K562 (cell line): ENCODE measurements at regions not wholly inside any gene's neighbourhood (a gene's known extent, or its start where the extent isn't known, plus 50 kb on each side); places are given as distances from the start of the nearest gene placed in this dataset.

ENCODE experiments used
- ATAC-seq: fragments of 200-7000 bp; cut with Tn5 transposase; 3 replicates; pipeline ENCODE4 v1.9.1; 2020; ENCODE audit warnings: moderate library complexity
- BruUV-seq: library from RNA; stranded (reverse); fragments of 400-500 nt; replicated peaks from 2 replicates; lab custom pipeline; 2021; lab: Mats Ljungman, UMichigan
- CTCF ChIA-PET: fragments of 300-600 bp; formaldehyde crosslinking; extraction: SDS; loops from one replicate; lab custom pipeline; 2021; ENCODE audit warnings: low intra/inter-chr PET ratio; lab: Yijun Ruan, JAX
- POLR2A ChIA-PET: fragments of 300-600, 350-650 bp; sonication (Branson Sonifier 250); formaldehyde crosslinking; extraction: SDS; loops from one replicate; lab custom pipeline; 2021; ENCODE audit warnings: antibody characterized with exemption, inconsistent platforms; lab: Yijun Ruan, JAX
- DNase-seq, 4 experiments: peaks; one replicate each; pipeline versions ENCODE4 v3.0.0 to v3.0.0-alpha.2; 2011 to 2018; ENCODE audit warnings: low spot score in 3 of 4, mixed read lengths in 3 of 4; ENCODE audit errors: extremely low read depth in 1 of 4
- FAIRE-seq: peaks from 2 replicates; lab custom pipeline; 2011; peaks lifted over from hg19 to GRCh38; lab: Jason Lieb, UNC
- H2AFZ ChIP-seq: 2 replicates; pipeline ENCODE4 v1.6.0; 2011; ENCODE audit warnings: low read depth, low read length, control low read depth, inconsistent platforms
- H3K27ac ChIP-seq: fragments of 200-600 bp; 3 replicates; pipeline ENCODE4 v1.8.0; 2011; ENCODE audit warnings: low read depth, mild to moderate bottlenecking, control low read depth, inconsistent platforms, low read length, moderate library complexity, mixed read lengths; ENCODE audit errors: extremely low read depth
- H3K27me3 ChIP-seq, 2 experiments: fragments of 300-600 bp in 1 of 2; 2 replicates in 1 of 2; 3 replicates in 1 of 2; pipeline versions ENCODE4 v1.6.0 to v1.8.0; 2011; ENCODE audit warnings: inconsistent platforms in 2 of 2, low read length in 2 of 2, mild to moderate bottlenecking in 1 of 2, mixed read lengths in 1 of 2, moderate library complexity in 1 of 2; ENCODE audit not compliant: control insufficient read depth in 2 of 2, insufficient read depth in 2 of 2
- H3K36me3 ChIP-seq: fragments of 300-600 bp; 3 replicates; pipeline ENCODE4 v1.8.0; 2011; ENCODE audit warnings: mild to moderate bottlenecking, low read length, inconsistent platforms; ENCODE audit not compliant: control insufficient read depth, insufficient read depth
- H3K4me1 ChIP-seq, 2 experiments: fragments of 200-600 bp in 1 of 2; replicated peaks in 1 of 2; 2 replicates in 1 of 2; 3 replicates in 1 of 2; pipeline versions ENCODE4 v1.5.1 to v1.8.0; 2011; ENCODE audit warnings: inconsistent platforms in 2 of 2, low read length in 2 of 2, mild to moderate bottlenecking in 1 of 2, mixed read lengths in 1 of 2, moderate library complexity in 1 of 2; ENCODE audit not compliant: control insufficient read depth in 2 of 2, insufficient read depth in 2 of 2
- H3K4me2 ChIP-seq: 2 replicates; pipeline ENCODE4 v1.6.1; 2011; ENCODE audit warnings: low read length, control low read depth, inconsistent platforms, mixed read lengths; ENCODE audit not compliant: insufficient read depth
- H3K4me3 ChIP-seq: fragments of 200-600 bp; sonication (generic), shearing (Covaris generic); 2 replicates; pipeline ENCODE4 v1.5.1; 2016; ENCODE audit warnings: control low read depth, inconsistent platforms
- H3K79me2 ChIP-seq: fragments of 200-600 bp; 3 replicates; pipeline ENCODE4 v1.8.0; 2011; ENCODE audit warnings: low read length, inconsistent platforms; ENCODE audit not compliant: control insufficient read depth, insufficient read depth
- H3K9ac ChIP-seq, 2 experiments: 2 replicates each; pipeline versions ENCODE4 v1.6.0 to v1.6.1; 2011; ENCODE audit warnings: low read depth in 2 of 2, low read length in 2 of 2, control low read depth in 1 of 2, inconsistent platforms in 1 of 2, mild to moderate bottlenecking in 1 of 2, mixed read lengths in 1 of 2; ENCODE audit not compliant: insufficient read depth in 1 of 2
- H3K9me1 ChIP-seq: one replicate; pipeline ENCODE4 v1.6.0; 2011; ENCODE audit warnings: inconsistent platforms, mild to moderate bottlenecking, low read length, moderate library complexity; ENCODE audit not compliant: control insufficient read depth, insufficient read depth
- H3K9me3 ChIP-seq: replicated peaks from 2 replicates; pipeline ENCODE4 v1.5.1; 2011; ENCODE audit warnings: low read depth, low read length, inconsistent platforms; ENCODE audit not compliant: control insufficient read depth, insufficient read depth
- H4K20me1 ChIP-seq: replicated peaks from 2 replicates; pipeline ENCODE4 v1.6.1; 2011; ENCODE audit warnings: low read length, inconsistent platforms, mixed read lengths; ENCODE audit not compliant: control insufficient read depth, insufficient read depth
- BDP1 ChIP-seq: IDR thresholded peaks from 3 replicates; pipeline ENCODE4 v1.6.1; 2011; ENCODE audit not compliant: insufficient read length, insufficient read depth
- ETV1 ChIP-seq: fragments of 450-650 bp; conservative IDR thresholded peaks from 2 replicates; pipeline ENCODE4 v1.6.1; 2016; ENCODE audit warnings: missing genetic modification characterization, control low read depth, low read depth, missing compliant biosample characterization
- ETV6 ChIP-seq, 3 experiments: fragments of 150-350 bp in 1 of 3; sonication (generic) in 1 of 3; formaldehyde crosslinking in 1 of 3; IDR thresholded peaks; 2 replicates each; pipeline versions ENCODE4 v1.6.1 to v1.8.0; 2014 to 2022; ENCODE audit warnings: borderline replicate concordance in 2 of 3, low read depth in 2 of 3, antibody characterized with exemption in 1 of 3, low read length in 1 of 3, mild to moderate bottlenecking in 1 of 3, missing genetic modification reagents in 1 of 3
- EZH2 ChIP-seq: IDR thresholded peaks from 2 replicates; pipeline ENCODE4 v1.6.1; 2012; ENCODE audit warnings: low read depth, mild to moderate bottlenecking, inconsistent platforms, low read length, borderline replicate concordance
- MYC ChIP-seq, 2 experiments: fragments of 250-450 bp in 1 of 2; sonication (Bioruptor Pico) in 1 of 2; IDR thresholded peaks; 2 replicates each; pipeline versions ENCODE4 v1.5.1 to v1.6.1; 2012 to 2021; ENCODE audit warnings: low read depth in 2 of 2, borderline replicate concordance in 1 of 2, improper control_type of control experiment in 1 of 2, low read length in 1 of 2, mild to moderate bottlenecking in 1 of 2, moderate library complexity in 1 of 2
- RBM34 ChIP-seq: fragments of 200-400 bp; formaldehyde crosslinking; IDR thresholded peaks from 2 replicates; pipeline ENCODE4 v1.6.1; 2018; ENCODE audit warnings: low read length, borderline replicate concordance; ENCODE audit not compliant: insufficient read depth
- SMARCA4 ChIP-seq: fragments of 450-650 bp; IDR thresholded peaks from 2 replicates; pipeline ENCODE4 v1.6.1; 2016
- ZNF449 ChIP-seq: fragments of 250-450 bp; sonication (Bioruptor Pico); IDR thresholded peaks from 2 replicates; pipeline ENCODE4 v1.8.0; 2022; ENCODE audit warnings: moderate library complexity, mild to moderate bottlenecking, inconsistent platforms
- WGBS: fragments of 100-300 bp; shearing (Covaris generic); methylation state at CpG from one replicate; pipeline ENCODE4 v1.1.6; 2016; ENCODE audit warnings: low coverage, mixed read lengths; ENCODE audit not compliant: insufficient coverage; ENCODE audit errors: missing lambda C conversion rate; 5-methylcytosine and 5-hydroxymethylcytosine counted together
- in situ Hi-C: fragments of 300-500 bp; cut with MboI; formaldehyde crosslinking; loops from 4 replicates; pipeline ENCODE4 v1.15.0; 2018; ENCODE audit warnings: inconsistent platforms, mixed read lengths
- intact Hi-C: fragments of 100-400 bp; cut with micrococcal nuclease; formaldehyde crosslinking; loops from 2 replicates; pipeline ENCODE4 v1.14.2; 2022

GRCh38 chr4:58144721-58145120, 1034.5 kb upstream of the IGFBP7 start (continued):
- TF ChIP-seq ETV6 (IDR thresholded peaks at IDR 0.05; ENCODE audit: borderline replicate concordance in 1 of 2, low read depth in 2 of 2, low read length in 1 of 2) (no peak), ETV6 (CRISPR knock-in tag; IDR thresholded peaks at IDR 0.05; ENCODE audit: borderline replicate concordance) (no peak), MYC (IDR thresholded peaks at IDR 0.05; ENCODE audit: low read depth, low read length) (no peak), MYC (CRISPR knock-in tag; IDR thresholded peaks at IDR 0.05; ENCODE audit: borderline replicate concordance, low read depth) (no peak)

GRCh38 chr4:58138786-58139668, 1028.8 kb upstream of the IGFBP7 start:
- Histone ChIP-seq H3K9me3 (no peaks in the 10 kb centered on the region), H3K4me3 (no peak overlapping the region), H2AFZ (no peak overlapping the region), H4K20me1 (no peaks in the 10 kb centered on the region), H3K79me2 (no peaks in the 10 kb centered on the region), H3K9me1 (no peaks in the 10 kb centered on the region), H3K4me2 (no peak overlapping the region), H3K27me3 (no peaks in the 10 kb centered on the region), H3K4me1 (no peaks in the 10 kb centered on the region), H3K9ac (no peak overlapping the region), H3K36me3 (no peaks in the 10 kb centered on the region), H3K27ac (no peak overlapping the region)
- BruUV-seq: no TSS peak
- ATAC-seq (no peak), FAIRE-seq (no peak), DNase-seq (no peak)
- CTCF ChIA-PET: no interaction called here
- POLR2A ChIA-PET: no interaction called here
- no peak for TF ChIP-seq EZH2
- no peak for TF ChIP-seq RBM34
- TF ChIP-seq ZNF449 (CRISPR knock-in tag): no peak
- TF ChIP-seq BDP1: no peak
- TF ChIP-seq ETV1 (tag): no peak
- no peak for TF ChIP-seq SMARCA4
- in situ Hi-C loops: no loop called here
- WGBS: 3% methylated on average over 3 of the region's 3 CpGs
- intact Hi-C loops: no loop called here
